ENCODE measurements at regions not wholly inside any gene's neighbourhood (a gene's known extent, or its start where the extent isn't known, plus 50 kb on each side); places are given as distances from the start of the nearest gene placed in this dataset.

GRCh38 chr4:42345962-42346544, 51.2 kb upstream of the SHISA3 start:
- no peak for TF ChIP-seq CTCF (conservative IDR thresholded peaks at IDR 0.05; ENCODE audit: low read depth, low read length)
- DNase-seq (ENCODE audit: low read depth), result no peak
- H3K4me3 ChIP-seq (ENCODE audit: low read length), result no peak overlapping the region

- TF ChIP-seq CTCF (conservative IDR thresholded peaks at IDR 0.05; ENCODE audit: low read depth, low read length), result no peak
- H3K4me3 ChIP-seq (ENCODE audit: low read length), result no peak overlapping the region
- DNase-seq (ENCODE audit: low read depth), result no peak
Measured at GRCh38 chr4:42347076-42347475, 50.2 kb upstream of the SHISA3 start.

Measured in retinal pigment epithelial cell (primary cell).